NCI-H524 (cell line): ENCODE measurements at regions not wholly inside any gene's neighbourhood (a gene's known extent, or its start where the extent isn't known, plus 50 kb on each side); places are given as distances from the start of the nearest gene placed in this dataset.

Experiments
- DNase-seq, 2 experiments: peaks; one replicate each; lab custom pipeline; 2025; lab: John Stamatoyannopoulos, UW

- DNase-seq = peak; percentile 24 to 61
These were observed 54.4 kb upstream of the LCORL start for GRCh38 chr4:18075823-18076433.

GRCh38 chr4:18071894-18072293, 50.3 kb upstream of the LCORL start:
- no peak for DNase-seq
